ENCODE measurements at regions not wholly inside any gene's neighbourhood (a gene's known extent, or its start where the extent isn't known, plus 50 kb on each side); places are given as distances from the start of the nearest gene placed in this dataset.

DNA sequence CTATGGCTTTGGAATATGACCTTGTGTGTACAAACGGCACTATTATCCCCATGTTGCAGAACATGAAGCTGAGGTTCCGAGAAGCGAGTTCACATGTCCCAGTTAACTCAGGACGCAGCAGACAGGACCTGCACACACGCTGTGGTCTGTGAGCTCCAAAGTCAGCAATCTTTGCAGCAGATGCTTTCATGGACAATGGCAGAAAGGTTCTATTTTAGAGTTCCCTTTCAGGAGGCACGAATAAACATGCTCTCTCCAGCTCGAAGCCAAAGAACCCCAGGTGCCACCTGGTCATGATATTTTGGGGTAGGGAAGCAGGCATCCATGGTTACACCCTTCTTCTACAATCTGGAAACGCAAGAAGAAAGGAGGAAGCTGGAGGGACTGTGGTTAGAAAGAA is 412.0 kb downstream of the TMEM114 start:
- TF ChIP-seq, protein P1, sequence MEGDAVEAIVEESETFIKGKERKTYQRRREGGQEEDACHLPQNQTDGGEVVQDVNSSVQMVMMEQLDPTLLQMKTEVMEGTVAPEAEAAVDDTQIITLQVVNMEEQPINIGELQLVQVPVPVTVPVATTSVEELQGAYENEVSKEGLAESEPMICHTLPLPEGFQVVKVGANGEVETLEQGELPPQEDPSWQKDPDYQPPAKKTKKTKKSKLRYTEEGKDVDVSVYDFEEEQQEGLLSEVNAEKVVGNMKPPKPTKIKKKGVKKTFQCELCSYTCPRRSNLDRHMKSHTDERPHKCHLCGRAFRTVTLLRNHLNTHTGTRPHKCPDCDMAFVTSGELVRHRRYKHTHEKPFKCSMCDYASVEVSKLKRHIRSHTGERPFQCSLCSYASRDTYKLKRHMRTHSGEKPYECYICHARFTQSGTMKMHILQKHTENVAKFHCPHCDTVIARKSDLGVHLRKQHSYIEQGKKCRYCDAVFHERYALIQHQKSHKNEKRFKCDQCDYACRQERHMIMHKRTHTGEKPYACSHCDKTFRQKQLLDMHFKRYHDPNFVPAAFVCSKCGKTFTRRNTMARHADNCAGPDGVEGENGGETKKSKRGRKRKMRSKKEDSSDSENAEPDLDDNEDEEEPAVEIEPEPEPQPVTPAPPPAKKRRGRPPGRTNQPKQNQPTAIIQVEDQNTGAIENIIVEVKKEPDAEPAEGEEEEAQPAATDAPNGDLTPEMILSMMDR (IDR thresholded peaks at IDR 0.05; ENCODE audit: borderline replicate concordance, control extremely low read depth, extremely low read depth, insufficient read depth, missing control alignments), result no peak
- no peak for DNase-seq (ENCODE audit: low spot score)
- in situ Hi-C loops (cut with MboI; ENCODE audit: low sequenced_read_pairs, unreplicated experiment), result no loop called here

DNA sequence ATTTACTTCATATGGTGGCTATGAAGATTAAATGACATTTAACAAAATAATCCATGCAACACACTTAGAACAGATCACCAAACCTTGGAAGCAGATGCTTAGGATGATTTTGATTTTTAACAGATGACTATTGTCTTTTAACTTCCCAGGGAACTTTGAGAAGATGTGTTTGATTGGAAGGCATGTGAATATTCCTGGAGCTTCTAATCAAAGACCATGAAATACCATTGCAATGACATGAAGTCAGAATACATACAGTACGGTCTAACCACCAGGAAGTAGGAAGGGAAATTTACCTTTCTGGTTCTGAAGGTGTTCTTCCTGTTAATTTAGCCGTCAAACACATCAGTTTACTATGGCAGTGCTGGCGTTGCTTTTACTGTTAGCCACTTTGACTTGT is 414.9 kb downstream of the TMEM114 start:
- TF ChIP-seq, protein P1 (IDR thresholded peaks at IDR 0.05; ENCODE audit: borderline replicate concordance, control extremely low read depth, extremely low read depth, insufficient read depth, missing control alignments), result no peak
- DNase-seq (ENCODE audit: low spot score), result no peak
- in situ Hi-C loops (cut with MboI; ENCODE audit: low sequenced_read_pairs, unreplicated experiment), result no loop called here

DNA sequence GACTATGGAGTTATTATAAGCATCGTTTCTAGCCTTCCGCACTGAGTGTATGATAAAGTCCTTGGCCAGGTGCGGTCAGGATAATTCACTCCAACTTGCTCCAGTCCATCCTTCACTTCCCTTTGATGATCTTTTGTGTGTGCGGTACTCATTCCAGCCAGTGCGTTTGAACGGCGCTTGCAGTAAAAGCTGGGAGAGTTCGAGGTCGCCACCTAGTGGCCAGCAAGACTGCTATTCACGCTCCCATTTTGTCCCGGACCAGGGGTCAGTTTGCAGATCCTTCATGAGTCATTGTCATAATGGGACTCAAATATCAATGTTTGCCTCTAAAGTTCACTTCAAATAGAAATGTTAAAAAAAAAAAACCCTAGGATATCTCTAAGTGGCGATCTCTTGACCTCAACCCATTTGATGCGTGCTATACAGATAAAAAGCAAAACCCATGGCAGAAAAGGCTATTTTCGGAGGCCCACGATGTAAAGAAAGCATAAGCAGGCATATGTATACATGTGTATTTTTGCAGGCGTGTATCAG is 417.1 kb downstream of the TMEM114 start:
- TF ChIP-seq, protein P1 (IDR thresholded peaks at IDR 0.05; ENCODE audit: borderline replicate concordance, control extremely low read depth, extremely low read depth, insufficient read depth, missing control alignments), result peak; percentile 44
- in situ Hi-C loops (cut with MboI; ENCODE audit: low sequenced_read_pairs, unreplicated experiment), result no loop called here
- peak; percentile 36 for DNase-seq (ENCODE audit: low spot score)

DNA sequence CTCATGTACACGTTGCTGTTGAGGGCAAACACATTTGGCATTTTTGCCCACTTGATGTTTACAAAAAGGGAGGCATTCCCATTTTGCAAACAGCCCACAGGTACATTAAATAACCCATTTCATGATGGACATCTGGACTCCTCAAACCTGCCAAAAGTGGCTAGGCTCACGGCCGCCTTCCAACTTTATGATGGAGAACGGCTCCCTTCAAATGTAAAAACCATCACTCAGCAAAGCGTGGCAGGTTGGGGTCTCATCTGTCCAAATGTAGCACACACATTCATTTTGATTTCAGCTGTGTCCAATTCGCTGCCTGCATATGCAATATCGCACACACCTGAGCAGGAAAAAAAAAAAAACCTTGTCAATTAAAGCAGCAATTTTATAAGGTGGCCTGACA is 417.8 kb downstream of the TMEM114 start:
- in situ Hi-C loops (cut with MboI; ENCODE audit: low sequenced_read_pairs, unreplicated experiment), result no loop called here
- DNase-seq (ENCODE audit: low spot score), result no peak
- TF ChIP-seq, protein P1 (IDR thresholded peaks at IDR 0.05; ENCODE audit: borderline replicate concordance, control extremely low read depth, extremely low read depth, insufficient read depth, missing control alignments), result no peak

DNA sequence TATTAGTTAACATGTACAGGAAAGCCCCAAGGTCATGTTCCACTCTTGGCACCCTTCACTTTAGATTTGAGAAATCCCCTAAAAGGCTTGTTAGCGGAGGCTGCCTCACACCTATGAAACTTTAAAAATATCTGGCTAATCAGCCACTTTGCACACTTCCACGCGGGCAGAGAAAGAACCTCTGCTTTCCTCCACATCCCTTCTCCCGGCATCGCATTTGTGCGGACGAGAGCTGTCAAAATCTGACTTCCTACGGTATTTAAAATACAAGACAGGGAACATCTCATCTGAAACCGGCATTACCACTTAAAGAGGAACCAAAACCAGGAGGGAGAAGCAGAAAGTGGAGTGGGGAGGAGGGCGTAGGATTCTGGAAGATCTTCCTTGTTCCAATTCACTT is 422.3 kb downstream of the TMEM114 start:
- TF ChIP-seq, protein P1 (IDR thresholded peaks at IDR 0.05; ENCODE audit: borderline replicate concordance, control extremely low read depth, extremely low read depth, insufficient read depth, missing control alignments), result no peak

DNA sequence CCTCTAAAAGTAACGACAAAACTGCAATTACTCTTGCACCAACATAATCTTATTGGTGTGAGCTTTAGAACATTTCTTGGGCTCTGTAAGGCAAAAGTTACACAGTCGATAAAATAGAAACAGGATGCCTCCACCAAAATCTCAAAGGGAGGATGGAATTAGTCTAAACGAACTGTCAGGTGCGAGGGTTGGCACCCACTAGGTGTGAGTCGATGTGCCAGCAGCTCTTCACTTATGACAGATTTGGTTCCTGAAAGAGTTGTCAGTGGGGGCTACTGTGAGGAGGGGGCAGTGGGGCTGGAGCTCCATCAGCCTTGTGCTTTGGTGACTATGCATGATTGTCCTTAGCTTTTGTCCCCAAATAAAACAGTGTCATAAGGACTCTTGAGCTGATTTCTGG is 422.9 kb downstream of the TMEM114 start:
- no peak for DNase-seq (ENCODE audit: low spot score)
- TF ChIP-seq, protein P1 (IDR thresholded peaks at IDR 0.05; ENCODE audit: borderline replicate concordance, control extremely low read depth, extremely low read depth, insufficient read depth, missing control alignments), result no peak
- in situ Hi-C loops (cut with MboI; ENCODE audit: low sequenced_read_pairs, unreplicated experiment), result no loop called here

More for the DNA sequence above, 422.3 kb downstream of the TMEM114 start:
- in situ Hi-C loops (cut with MboI; ENCODE audit: low sequenced_read_pairs, unreplicated experiment), result no loop called here
- no peak for DNase-seq (ENCODE audit: low spot score)
